SK-N-SH treated with all-trans-retinoic acid at 6 μM for 48 hours (cell line): ENCODE measurements at regions not wholly inside any gene's neighbourhood (a gene's known extent, or its start where the extent isn't known, plus 50 kb on each side); places are given as distances from the start of the nearest gene placed in this dataset.

ENCODE experiments used
- ATAC-seq: fragments of 200-7000 bp; cut with Tn5 transposase; 3 replicates; pipeline ENCODE4 v1.9.1; 2020; ENCODE audit warnings: mild to moderate bottlenecking, moderate library complexity
- ARNTL ChIP-seq: fragments of 450-650 bp; formaldehyde crosslinking; IDR thresholded peaks from 2 replicates; pipeline ENCODE4 v1.5.0; 2020; ENCODE audit warnings: low read depth, mild to moderate bottlenecking, moderate library complexity, borderline replicate concordance
- BACH2 ChIP-seq: fragments of 250-450 bp; sonication (Bioruptor Pico); IDR thresholded peaks from 2 replicates; pipeline ENCODE4 v1.9.0; 2021; ENCODE audit warnings: mild to moderate bottlenecking, borderline replicate concordance
- CSDC2 ChIP-seq: fragments of 250-450 bp; sonication (Bioruptor Pico); IDR thresholded peaks from 2 replicates; pipeline ENCODE4 v1.5.0; 2020; ENCODE audit warnings: mild to moderate bottlenecking, moderate library complexity
- ESRRG ChIP-seq: fragments of 250-450 bp; sonication (Bioruptor Pico); IDR thresholded peaks from 2 replicates; pipeline ENCODE4 v1.6.1; 2021; ENCODE audit warnings: mild to moderate bottlenecking
- ISL1 ChIP-seq: fragments of 250-450 bp; sonication (Bioruptor Pico); IDR thresholded peaks from 2 replicates; pipeline ENCODE4 v2.1.2; 2022; ENCODE audit warnings: mild to moderate bottlenecking, moderate library complexity
- OSR1 ChIP-seq: fragments of 250-450 bp; sonication (Bioruptor Pico); IDR thresholded peaks from 2 replicates; pipeline ENCODE4 v1.8.0; 2022; ENCODE audit warnings: moderate library complexity, mild to moderate bottlenecking, inconsistent platforms
- PPARA ChIP-seq: fragments of 250-450 bp; sonication (Bioruptor Pico); IDR thresholded peaks from 2 replicates; pipeline ENCODE4 v1.5.0; 2020; ENCODE audit warnings: mild to moderate bottlenecking, borderline replicate concordance
- SNAI2 ChIP-seq: fragments of 250-450 bp; sonication (Bioruptor Pico); IDR thresholded peaks from 2 replicates; pipeline ENCODE4 v1.5.0; 2020; ENCODE audit warnings: mild to moderate bottlenecking, moderate library complexity
- TCF4 ChIP-seq: fragments of 250-450 bp; sonication (Bioruptor Pico); IDR thresholded peaks from 2 replicates; pipeline ENCODE4 v1.8.0; 2021; ENCODE audit warnings: mild to moderate bottlenecking, moderate library complexity, borderline replicate concordance
- TSHZ2 ChIP-seq: fragments of 250-450 bp; sonication (Bioruptor Pico); IDR thresholded peaks from 2 replicates; pipeline ENCODE4 v1.5.0; 2020; ENCODE audit warnings: mild to moderate bottlenecking, moderate library complexity
- ZC3H10 ChIP-seq: fragments of 250-450 bp; sonication (Bioruptor Pico); IDR thresholded peaks from 2 replicates; pipeline ENCODE4 v1.5.1; 2021; ENCODE audit warnings: mild to moderate bottlenecking, moderate library complexity
- ZFP30 ChIP-seq: fragments of 450-650 bp; formaldehyde crosslinking; IDR thresholded peaks from 2 replicates; pipeline ENCODE4 v1.5.0; 2022; ENCODE audit warnings: mild to moderate bottlenecking, moderate library complexity
- ZNF565 ChIP-seq: fragments of 450-650 bp; formaldehyde crosslinking; conservative IDR thresholded peaks from 2 replicates; pipeline ENCODE4 v1.5.0; 2020; ENCODE audit warnings: low read depth, mild to moderate bottlenecking, moderate library complexity
- ZNF70 ChIP-seq: fragments of 450-650 bp; formaldehyde crosslinking; IDR thresholded peaks from 2 replicates; pipeline ENCODE4 v1.5.0; 2020; ENCODE audit warnings: mild to moderate bottlenecking, moderate library complexity
- ZNF8 ChIP-seq: fragments of 450-650 bp; formaldehyde crosslinking; IDR thresholded peaks from 2 replicates; pipeline ENCODE4 v1.5.0; 2020; ENCODE audit warnings: mild to moderate bottlenecking, moderate library complexity
- TF ChIP-seq, protein P1 (sequence below): fragments of 250-450 bp; sonication (Bioruptor Pico); IDR thresholded peaks from 2 replicates; pipeline ENCODE4 v1.8.0; 2020; ENCODE audit warnings: mild to moderate bottlenecking, moderate library complexity, borderline replicate concordance
- TF ChIP-seq, protein P2 (sequence below): fragments of 250-450 bp; sonication (Bioruptor Pico); IDR thresholded peaks from 2 replicates; pipeline ENCODE4 v1.8.0; 2021; ENCODE audit warnings: low read depth, mild to moderate bottlenecking, moderate library complexity, borderline replicate concordance
- TF ChIP-seq, protein P3 (sequence below): fragments of 250-450 bp; sonication (Bioruptor Pico); IDR thresholded peaks from 2 replicates; pipeline ENCODE4 v1.5.1; 2021; ENCODE audit warnings: mild to moderate bottlenecking, moderate library complexity

GRCh38 chr14:34340025-34340625 is 121.9 kb downstream of the SPTSSA start:
- no peak for ATAC-seq
- TF ChIP-seq PPARA (CRISPR knock-in tag) (no peak), ZNF565 (CRISPR knock-in tag) (no peak), ZNF70 (CRISPR knock-in tag) (no peak), CSDC2 (CRISPR knock-in tag) (no peak), SNAI2 (CRISPR knock-in tag) (no peak), ZC3H10 (no peak), ISL1 (CRISPR knock-in tag) (no peak), ESRRG (CRISPR knock-in tag) (no peak), ZNF8 (CRISPR knock-in tag) (no peak), OSR1 (CRISPR knock-in tag) (no peak), TCF4 (no peak), BACH2 (no peak), TSHZ2 (CRISPR knock-in tag) (no peak), ZFP30 (CRISPR knock-in tag) (no peak)
- TF ChIP-seq, protein P1, sequence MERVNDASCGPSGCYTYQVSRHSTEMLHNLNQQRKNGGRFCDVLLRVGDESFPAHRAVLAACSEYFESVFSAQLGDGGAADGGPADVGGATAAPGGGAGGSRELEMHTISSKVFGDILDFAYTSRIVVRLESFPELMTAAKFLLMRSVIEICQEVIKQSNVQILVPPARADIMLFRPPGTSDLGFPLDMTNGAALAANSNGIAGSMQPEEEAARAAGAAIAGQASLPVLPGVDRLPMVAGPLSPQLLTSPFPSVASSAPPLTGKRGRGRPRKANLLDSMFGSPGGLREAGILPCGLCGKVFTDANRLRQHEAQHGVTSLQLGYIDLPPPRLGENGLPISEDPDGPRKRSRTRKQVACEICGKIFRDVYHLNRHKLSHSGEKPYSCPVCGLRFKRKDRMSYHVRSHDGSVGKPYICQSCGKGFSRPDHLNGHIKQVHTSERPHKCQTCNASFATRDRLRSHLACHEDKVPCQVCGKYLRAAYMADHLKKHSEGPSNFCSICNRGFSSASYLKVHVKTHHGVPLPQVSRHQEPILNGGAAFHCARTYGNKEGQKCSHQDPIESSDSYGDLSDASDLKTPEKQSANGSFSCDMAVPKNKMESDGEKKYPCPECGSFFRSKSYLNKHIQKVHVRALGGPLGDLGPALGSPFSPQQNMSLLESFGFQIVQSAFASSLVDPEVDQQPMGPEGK = no peak
- TF ChIP-seq, protein P2, sequence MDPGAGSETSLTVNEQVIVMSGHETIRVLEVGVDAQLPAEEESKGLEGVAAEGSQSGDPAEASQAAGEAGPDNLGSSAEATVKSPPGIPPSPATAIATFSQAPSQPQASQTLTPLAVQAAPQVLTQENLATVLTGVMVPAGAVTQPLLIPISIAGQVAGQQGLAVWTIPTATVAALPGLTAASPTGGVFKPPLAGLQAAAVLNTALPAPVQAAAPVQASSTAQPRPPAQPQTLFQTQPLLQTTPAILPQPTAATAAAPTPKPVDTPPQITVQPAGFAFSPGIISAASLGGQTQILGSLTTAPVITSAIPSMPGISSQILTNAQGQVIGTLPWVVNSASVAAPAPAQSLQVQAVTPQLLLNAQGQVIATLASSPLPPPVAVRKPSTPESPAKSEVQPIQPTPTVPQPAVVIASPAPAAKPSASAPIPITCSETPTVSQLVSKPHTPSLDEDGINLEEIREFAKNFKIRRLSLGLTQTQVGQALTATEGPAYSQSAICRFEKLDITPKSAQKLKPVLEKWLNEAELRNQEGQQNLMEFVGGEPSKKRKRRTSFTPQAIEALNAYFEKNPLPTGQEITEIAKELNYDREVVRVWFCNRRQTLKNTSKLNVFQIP (CRISPR knock-in tag) = no peak
- TF ChIP-seq, protein P3, sequence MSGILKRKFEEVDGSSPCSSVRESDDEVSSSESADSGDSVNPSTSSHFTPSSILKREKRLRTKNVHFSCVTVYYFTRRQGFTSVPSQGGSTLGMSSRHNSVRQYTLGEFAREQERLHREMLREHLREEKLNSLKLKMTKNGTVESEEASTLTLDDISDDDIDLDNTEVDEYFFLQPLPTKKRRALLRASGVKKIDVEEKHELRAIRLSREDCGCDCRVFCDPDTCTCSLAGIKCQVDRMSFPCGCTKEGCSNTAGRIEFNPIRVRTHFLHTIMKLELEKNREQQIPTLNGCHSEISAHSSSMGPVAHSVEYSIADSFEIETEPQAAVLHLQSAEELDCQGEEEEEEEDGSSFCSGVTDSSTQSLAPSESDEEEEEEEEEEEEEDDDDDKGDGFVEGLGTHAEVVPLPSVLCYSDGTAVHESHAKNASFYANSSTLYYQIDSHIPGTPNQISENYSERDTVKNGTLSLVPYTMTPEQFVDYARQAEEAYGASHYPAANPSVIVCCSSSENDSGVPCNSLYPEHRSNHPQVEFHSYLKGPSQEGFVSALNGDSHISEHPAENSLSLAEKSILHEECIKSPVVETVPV (CRISPR knock-in tag) = no peak

DNA sequence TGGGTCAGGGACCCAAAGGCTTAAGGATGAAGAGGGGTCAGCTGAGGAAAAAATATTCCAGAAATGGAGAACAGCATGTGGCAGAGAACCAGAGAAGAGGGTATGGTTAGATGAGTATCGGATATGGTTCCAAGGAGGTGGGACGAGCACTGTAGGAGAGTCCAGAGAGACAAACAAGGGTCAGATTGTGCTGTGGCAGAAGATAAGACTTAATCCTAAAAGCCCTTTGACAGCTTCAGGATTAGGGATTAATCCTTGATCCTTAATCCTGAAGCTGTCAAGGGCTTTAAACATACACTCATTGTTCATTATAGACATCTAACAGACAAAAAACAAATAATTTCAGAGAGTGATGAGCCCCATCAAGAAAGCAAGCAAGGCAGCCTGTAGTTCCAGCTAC is 124.0 kb downstream of the SPTSSA start:
- TF ChIP-seq ZNF8 (CRISPR knock-in tag) = no peak
- no peak for ATAC-seq

GRCh38 chr14:34336501-34336900 is 125.5 kb downstream of the SPTSSA start:
- no peak for ATAC-seq
- TF ChIP-seq, protein P1 = no peak

DNA sequence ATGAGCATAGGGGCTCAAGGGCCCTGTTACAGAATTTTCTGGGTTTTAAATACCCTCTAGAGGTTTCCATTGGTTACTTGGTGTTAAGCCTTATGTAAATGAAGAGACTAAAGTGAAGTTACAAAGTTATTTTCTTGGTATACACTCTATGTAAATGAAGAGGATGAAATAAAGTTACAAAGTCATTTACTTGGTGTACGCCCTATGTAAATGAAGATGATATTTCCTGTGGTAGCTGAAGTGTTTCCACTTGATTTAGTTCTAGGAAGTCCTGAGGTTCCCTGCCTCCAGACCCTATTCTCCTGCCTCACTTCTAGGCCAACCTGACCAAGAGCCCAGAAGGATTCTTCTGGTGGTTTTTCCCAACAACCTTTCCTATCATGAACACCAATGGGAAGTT is 126.1 kb downstream of the SPTSSA start:
- TF ChIP-seq ARNTL (CRISPR knock-in tag) (no peak), OSR1 (CRISPR knock-in tag) (no peak), ZNF565 (CRISPR knock-in tag) (no peak), SNAI2 (CRISPR knock-in tag) (no peak), CSDC2 (CRISPR knock-in tag) (no peak), PPARA (CRISPR knock-in tag) (no peak), ZNF8 (CRISPR knock-in tag) (no peak)
- TF ChIP-seq, protein P3 (CRISPR knock-in tag) = no peak
- TF ChIP-seq, protein P1 = no peak
- TF ChIP-seq, protein P2 (CRISPR knock-in tag) = no peak
- ATAC-seq = no peak
